ENCODE measurements at regions not wholly inside any gene's neighbourhood (a gene's known extent, or its start where the extent isn't known, plus 50 kb on each side); places are given as distances from the start of the nearest gene placed in this dataset.

- no peak for DNase-seq
These were observed 398.9 kb upstream of the NR2F2 start for GRCh38 chr15:95931619-95932018.

GRCh38 chr15:95932141-95932540, 398.4 kb upstream of the NR2F2 start:
- DNase-seq: no peak

- no peak for DNase-seq
These were observed 397.8 kb upstream of the NR2F2 start for GRCh38 chr15:95932676-95933075.

GRCh38 chr15:95935852-95936251, 394.6 kb upstream of the NR2F2 start:
- DNase-seq: no peak

GRCh38 chr15:95937128-95937528, 393.4 kb upstream of the NR2F2 start:
- no peak for DNase-seq

- no peak for DNase-seq
These were observed 390.0 kb upstream of the NR2F2 start for GRCh38 chr15:95940431-95940985.

- no peak for DNase-seq
These were observed 386.3 kb upstream of the NR2F2 start for GRCh38 chr15:95944193-95944592.

GRCh38 chr15:95944661-95945255, 385.7 kb upstream of the NR2F2 start:
- DNase-seq: no peak

- no peak for DNase-seq
These were observed 384.3 kb upstream of the NR2F2 start for GRCh38 chr15:95946241-95946640.

GRCh38 chr15:95946926-95947325, 383.6 kb upstream of the NR2F2 start:
- DNase-seq: no peak

GRCh38 chr15:95948411-95948810, 382.1 kb upstream of the NR2F2 start:
- no peak for DNase-seq

GRCh38 chr15:95953032-95953431, 377.5 kb upstream of the NR2F2 start:
- DNase-seq: no peak

GRCh38 chr15:95957861-95958260, 372.6 kb upstream of the NR2F2 start:
- DNase-seq: no peak

GRCh38 chr15:95958382-95958781, 372.1 kb upstream of the NR2F2 start:
- DNase-seq: no peak

- DNase-seq: no peak
These were observed 361.6 kb upstream of the NR2F2 start for GRCh38 chr15:95968856-95969255.

- no peak for DNase-seq
These were observed 360.2 kb upstream of the NR2F2 start for GRCh38 chr15:95970326-95970725.

- peak in 2 of 56 donors; percentile 1 for DNase-seq
These were observed 358.4 kb upstream of the NR2F2 start for GRCh38 chr15:95972041-95972553.

- DNase-seq: no peak
These were observed 357.7 kb upstream of the NR2F2 start for GRCh38 chr15:95972812-95973211.

- no peak for DNase-seq
These were observed 356.8 kb upstream of the NR2F2 start for GRCh38 chr15:95973566-95974256.

- DNase-seq: no peak
These were observed 355.3 kb upstream of the NR2F2 start for GRCh38 chr15:95975212-95975611.

GRCh38 chr15:95979286-95979685, 351.2 kb upstream of the NR2F2 start:
- DNase-seq: no peak

- DNase-seq: no peak
These were observed 349.3 kb upstream of the NR2F2 start for GRCh38 chr15:95981209-95981608.

GRCh38 chr15:95987299-95987698, 343.2 kb upstream of the NR2F2 start:
- no peak for DNase-seq
